H9 (cell line): ENCODE measurements at regions not wholly inside any gene's neighbourhood (a gene's known extent, or its start where the extent isn't known, plus 50 kb on each side); places are given as distances from the start of the nearest gene placed in this dataset.

Source experiments
- DNase-seq: peaks from one replicate; pipeline ENCODE4 v3.0.0-alpha.2; 2017
- H2AFZ ChIP-seq: one replicate; pipeline ENCODE4 v1.6.1; 2013; ENCODE audit warnings: mild to moderate bottlenecking, low read length, control low read depth, moderate library complexity
- H2AK5ac ChIP-seq: 2 replicates; pipeline ENCODE4 v1.6.1; 2013; ENCODE audit warnings: low read length, control low read depth, mixed read lengths; ENCODE audit not compliant: insufficient read length
- H2BK120ac ChIP-seq: one replicate; pipeline ENCODE4 v1.6.1; 2013; ENCODE audit warnings: low read depth, mild to moderate bottlenecking, low read length, control low read depth, inconsistent platforms; ENCODE audit not compliant: poor library complexity, severe bottlenecking
- H2BK12ac ChIP-seq: 2 replicates; pipeline ENCODE4 v1.6.1; 2013; ENCODE audit warnings: low read length, control low read depth, mixed read lengths, low read depth; ENCODE audit not compliant: insufficient read length
- H2BK15ac ChIP-seq: 2 replicates; pipeline ENCODE4 v1.6.1; 2013; ENCODE audit warnings: low read depth, low read length, control low read depth
- H2BK20ac ChIP-seq: one replicate; pipeline ENCODE4 v1.6.1; 2013; ENCODE audit warnings: low read depth, mild to moderate bottlenecking, low read length, control low read depth, inconsistent platforms; ENCODE audit not compliant: poor library complexity, severe bottlenecking
- H2BK5ac ChIP-seq: 2 replicates; pipeline ENCODE4 v1.6.1; 2013; ENCODE audit warnings: low read length, control low read depth, mixed read lengths; ENCODE audit not compliant: insufficient read length
- H3K14ac ChIP-seq: 2 replicates; pipeline ENCODE4 v1.6.1; 2013; ENCODE audit warnings: low read length, control low read depth; ENCODE audit not compliant: insufficient read depth
- H3K18ac ChIP-seq: 2 replicates; pipeline ENCODE4 v1.6.1; 2013; ENCODE audit warnings: low read depth, mild to moderate bottlenecking, mixed read lengths, low read length, control low read depth; ENCODE audit not compliant: insufficient read length
- H3K23ac ChIP-seq: 2 replicates; pipeline ENCODE4 v1.6.1; 2013; ENCODE audit warnings: low read length, control low read depth, mixed read lengths, low read depth; ENCODE audit not compliant: insufficient read length
- H3K23me2 ChIP-seq: 2 replicates; pipeline ENCODE4 v1.6.1; 2013; ENCODE audit warnings: low read depth, mild to moderate bottlenecking, mixed read lengths, low read length, control low read depth; ENCODE audit not compliant: insufficient read length, poor library complexity, severe bottlenecking
- H3K27ac ChIP-seq: 2 replicates; pipeline ENCODE4 v1.5.1; 2013; ENCODE audit warnings: low read length, control low read depth, mixed read lengths, low read depth; ENCODE audit not compliant: insufficient read length
- H3K27me3 ChIP-seq: 2 replicates; pipeline ENCODE4 v1.6.1; 2013; ENCODE audit warnings: low read length, control low read depth, inconsistent platforms; ENCODE audit not compliant: insufficient read depth
- H3K4ac ChIP-seq: 2 replicates; pipeline ENCODE4 v1.6.1; 2013; ENCODE audit warnings: low read depth, mild to moderate bottlenecking, control low read depth, inconsistent platforms, low read length, moderate library complexity
- H3K4me1 ChIP-seq: 2 replicates; pipeline ENCODE4 v1.6.1; 2013; ENCODE audit warnings: low read length, control low read depth, inconsistent platforms; ENCODE audit not compliant: insufficient read depth
- H3K4me2 ChIP-seq: 2 replicates; pipeline ENCODE4 v1.6.1; 2013; ENCODE audit warnings: low read length, control low read depth, mixed read lengths; ENCODE audit not compliant: insufficient read length, insufficient read depth
- H3K56ac ChIP-seq: 2 replicates; pipeline ENCODE4 v1.6.1; 2013; ENCODE audit warnings: low read depth, mild to moderate bottlenecking, mixed read lengths, low read length, control low read depth; ENCODE audit not compliant: insufficient read length
- H3K79me1 ChIP-seq: 2 replicates; pipeline ENCODE4 v1.6.1; 2013; ENCODE audit warnings: low read depth, mild to moderate bottlenecking, moderate library complexity, low read length, control low read depth, inconsistent platforms; ENCODE audit not compliant: insufficient read depth, poor library complexity, severe bottlenecking
- H3K79me2 ChIP-seq: 2 replicates; pipeline ENCODE4 v1.6.1; 2013; ENCODE audit warnings: low read length, control low read depth, inconsistent platforms; ENCODE audit not compliant: insufficient read depth
- H3K9ac ChIP-seq: 2 replicates; pipeline ENCODE4 v1.6.1; 2013; ENCODE audit warnings: low read length, control low read depth, mixed read lengths; ENCODE audit not compliant: insufficient read length; ENCODE audit errors: extremely low read depth
- H3K9me3 ChIP-seq: one replicate; pipeline ENCODE4 v1.6.1; 2013; ENCODE audit warnings: low read depth, low read length, inconsistent platforms; ENCODE audit not compliant: control insufficient read depth
- H3T11ph ChIP-seq: one replicate; pipeline ENCODE4 v1.6.1; 2013; ENCODE audit warnings: mild to moderate bottlenecking, low read length, control low read depth, inconsistent platforms
- H4K20me1 ChIP-seq: one replicate; pipeline ENCODE4 v1.6.1; 2013; ENCODE audit not compliant: control insufficient read depth, insufficient read length, insufficient read depth
- H4K5ac ChIP-seq: 2 replicates; pipeline ENCODE4 v1.6.1; 2013; ENCODE audit warnings: low read depth, mild to moderate bottlenecking, mixed read lengths, low read length, control low read depth; ENCODE audit not compliant: insufficient read length
- H4K8ac ChIP-seq: replicated peaks from 2 replicates; pipeline ENCODE4 v1.6.1; 2013; ENCODE audit warnings: low read length, control low read depth, mixed read lengths, low read depth; ENCODE audit not compliant: insufficient read length
- H4K91ac ChIP-seq: 2 replicates; pipeline ENCODE4 v1.6.1; 2013; ENCODE audit warnings: low read depth, mild to moderate bottlenecking, moderate library complexity, mixed read lengths, low read length, control low read depth; ENCODE audit not compliant: insufficient read length
- H3K27ac Mint-ChIP-seq, 3 experiments: 2 replicates in 2 of 3; 3 replicates in 1 of 3; pipeline ENCODE4 v1.8.0; 2020 to 2021; ENCODE audit warnings: mixed read lengths in 3 of 3, mild to moderate bottlenecking in 1 of 3, moderate library complexity in 1 of 3
- H3K27me3 Mint-ChIP-seq: 2 replicates; pipeline ENCODE4 v1.8.0; 2021; ENCODE audit warnings: low read depth, mild to moderate bottlenecking, moderate library complexity, mixed read lengths
- H3K36me3 Mint-ChIP-seq, 3 experiments: 2 replicates in 2 of 3; 3 replicates in 1 of 3; pipeline ENCODE4 v1.8.0; 2020 to 2021; ENCODE audit warnings: low read depth in 3 of 3, mixed read lengths in 3 of 3; ENCODE audit not compliant: insufficient read depth in 1 of 3
- H3K4me1 Mint-ChIP-seq, 2 experiments: 2 replicates each; pipeline ENCODE4 v1.8.0; 2020; ENCODE audit warnings: mixed read lengths in 2 of 2
- H3K4me3 Mint-ChIP-seq, 2 experiments: 2 replicates in 1 of 2; 3 replicates in 1 of 2; pipeline ENCODE4 v1.8.0; 2020 to 2021; ENCODE audit warnings: mild to moderate bottlenecking in 2 of 2, mixed read lengths in 2 of 2, moderate library complexity in 1 of 2
- H3K9me3 Mint-ChIP-seq, 2 experiments: 2 replicates in 1 of 2; 3 replicates in 1 of 2; pipeline ENCODE4 v1.8.0; 2020; ENCODE audit warnings: mild to moderate bottlenecking in 2 of 2, mixed read lengths in 2 of 2, moderate library complexity in 1 of 2
- WGBS: extraction: QIAGEN DNeasy Blood & Tissue Kit; methylation state at CpG from one replicate; pipeline ENCODE4 v1.1.7; 2013; ENCODE audit warnings: missing lambda C conversion rate, low lambda C conversion rate, mixed read lengths; ENCODE audit not compliant: insufficient read length; ENCODE audit errors: extremely low coverage; 5-methylcytosine and 5-hydroxymethylcytosine counted together
- TF ChIP-seq, protein P1 (sequence below): fragments of 200-600 bp; sonication (generic); conservative IDR thresholded peaks from 3 replicates; pipeline ENCODE4 v1.8.0; 2021; ENCODE audit warnings: antibody characterized with exemption, mild to moderate bottlenecking

DNA sequence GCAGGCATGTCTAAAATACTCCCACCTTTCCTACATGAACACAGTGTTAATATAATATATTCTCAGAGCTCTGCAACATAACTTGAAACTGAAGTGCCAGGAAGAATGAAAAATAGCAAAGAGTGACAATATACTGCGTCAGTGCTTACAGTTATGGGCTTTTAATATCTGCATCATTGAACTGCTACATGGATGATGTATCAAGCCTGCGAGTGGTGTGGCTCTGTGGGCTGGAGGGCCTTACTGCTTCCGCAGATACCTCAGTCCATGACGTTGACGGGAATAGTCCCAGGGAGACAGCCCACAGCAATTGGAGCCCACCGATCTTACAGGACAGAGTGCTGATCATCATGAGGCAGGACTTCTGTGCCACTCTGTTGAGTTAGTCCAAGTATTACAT is 727.0 kb downstream of the NR2F2 start:
- Histone ChIP-seq H2BK5ac (no peak overlapping the region), H4K91ac (no peak overlapping the region), H3T11ph (no peak overlapping the region), H2AFZ (no peak overlapping the region), H4K5ac (no peak overlapping the region), H3K4me1 (peaks cover 7% of the 10 kb centered on the region), H2BK20ac (no peak overlapping the region), H2AK5ac (no peak overlapping the region), H2BK120ac (no peak overlapping the region), H3K4ac (no peak overlapping the region), H3K27me3 (no peaks in the 10 kb centered on the region), H3K27ac (no peak overlapping the region), H3K4me2 (no peak overlapping the region), H3K18ac (no peak overlapping the region), H3K23ac (no peak overlapping the region), H3K14ac (no peak overlapping the region), H3K9me3 (no peaks in the 10 kb centered on the region), H3K23me2 (no peaks in the 10 kb centered on the region), H4K8ac (no peak overlapping the region), H3K9ac (no peak overlapping the region), H3K79me2 (no peaks in the 10 kb centered on the region), H4K20me1 (no peaks in the 10 kb centered on the region), H3K79me1 (no peaks in the 10 kb centered on the region), H2BK12ac (no peak overlapping the region), H3K56ac (no peak overlapping the region), H2BK15ac (no peak overlapping the region)
- WGBS, result no CpG with 5 or more reads among the region's 6 CpGs
- Mint-ChIP-seq H3K27me3 (no peaks in the 10 kb centered on the region), H3K9me3 (no peaks in the 10 kb centered on the region), H3K27ac (no peak overlapping the region), H3K36me3 (no peaks in the 10 kb centered on the region), H3K4me3 (no peak overlapping the region), H3K4me1 (peaks cover 32 to 36% of the 10 kb centered on the region in 2 experiments)
- TF ChIP-seq, protein P1, sequence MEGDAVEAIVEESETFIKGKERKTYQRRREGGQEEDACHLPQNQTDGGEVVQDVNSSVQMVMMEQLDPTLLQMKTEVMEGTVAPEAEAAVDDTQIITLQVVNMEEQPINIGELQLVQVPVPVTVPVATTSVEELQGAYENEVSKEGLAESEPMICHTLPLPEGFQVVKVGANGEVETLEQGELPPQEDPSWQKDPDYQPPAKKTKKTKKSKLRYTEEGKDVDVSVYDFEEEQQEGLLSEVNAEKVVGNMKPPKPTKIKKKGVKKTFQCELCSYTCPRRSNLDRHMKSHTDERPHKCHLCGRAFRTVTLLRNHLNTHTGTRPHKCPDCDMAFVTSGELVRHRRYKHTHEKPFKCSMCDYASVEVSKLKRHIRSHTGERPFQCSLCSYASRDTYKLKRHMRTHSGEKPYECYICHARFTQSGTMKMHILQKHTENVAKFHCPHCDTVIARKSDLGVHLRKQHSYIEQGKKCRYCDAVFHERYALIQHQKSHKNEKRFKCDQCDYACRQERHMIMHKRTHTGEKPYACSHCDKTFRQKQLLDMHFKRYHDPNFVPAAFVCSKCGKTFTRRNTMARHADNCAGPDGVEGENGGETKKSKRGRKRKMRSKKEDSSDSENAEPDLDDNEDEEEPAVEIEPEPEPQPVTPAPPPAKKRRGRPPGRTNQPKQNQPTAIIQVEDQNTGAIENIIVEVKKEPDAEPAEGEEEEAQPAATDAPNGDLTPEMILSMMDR, result no peak
- DNase-seq, result no peak
